ENCODE measurements at regions not wholly inside any gene's neighbourhood (a gene's known extent, or its start where the extent isn't known, plus 50 kb on each side); places are given as distances from the start of the nearest gene placed in this dataset.

DNA sequence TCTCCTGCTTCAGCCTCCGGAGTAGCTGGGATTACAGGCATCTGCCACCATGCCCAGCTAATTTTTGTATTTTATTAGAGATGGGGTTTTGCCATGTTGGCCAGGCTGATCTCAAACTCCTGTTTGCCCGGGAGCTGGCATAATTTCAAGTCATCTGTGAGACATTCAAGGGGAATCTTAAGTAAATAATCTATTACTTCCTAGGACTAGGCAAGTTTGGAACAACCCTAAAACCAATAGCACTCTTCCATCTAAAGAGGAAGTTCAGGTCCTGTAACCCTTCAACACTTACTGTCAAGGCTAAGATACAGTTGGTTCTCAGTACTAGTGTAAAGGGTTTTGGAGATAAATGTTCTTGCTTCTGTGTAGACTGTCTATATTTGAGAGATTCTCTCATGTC is 267.8 kb upstream of the IRAK1BP1 start:
- TF ChIP-seq, protein P1, sequence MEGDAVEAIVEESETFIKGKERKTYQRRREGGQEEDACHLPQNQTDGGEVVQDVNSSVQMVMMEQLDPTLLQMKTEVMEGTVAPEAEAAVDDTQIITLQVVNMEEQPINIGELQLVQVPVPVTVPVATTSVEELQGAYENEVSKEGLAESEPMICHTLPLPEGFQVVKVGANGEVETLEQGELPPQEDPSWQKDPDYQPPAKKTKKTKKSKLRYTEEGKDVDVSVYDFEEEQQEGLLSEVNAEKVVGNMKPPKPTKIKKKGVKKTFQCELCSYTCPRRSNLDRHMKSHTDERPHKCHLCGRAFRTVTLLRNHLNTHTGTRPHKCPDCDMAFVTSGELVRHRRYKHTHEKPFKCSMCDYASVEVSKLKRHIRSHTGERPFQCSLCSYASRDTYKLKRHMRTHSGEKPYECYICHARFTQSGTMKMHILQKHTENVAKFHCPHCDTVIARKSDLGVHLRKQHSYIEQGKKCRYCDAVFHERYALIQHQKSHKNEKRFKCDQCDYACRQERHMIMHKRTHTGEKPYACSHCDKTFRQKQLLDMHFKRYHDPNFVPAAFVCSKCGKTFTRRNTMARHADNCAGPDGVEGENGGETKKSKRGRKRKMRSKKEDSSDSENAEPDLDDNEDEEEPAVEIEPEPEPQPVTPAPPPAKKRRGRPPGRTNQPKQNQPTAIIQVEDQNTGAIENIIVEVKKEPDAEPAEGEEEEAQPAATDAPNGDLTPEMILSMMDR (conservative IDR thresholded peaks at IDR 0.05; ENCODE audit: low read depth, low read length), result no peak
- no peak for TF ChIP-seq POLR2A (IDR thresholded peaks at IDR 0.05; ENCODE audit: low read depth, low read length)
- no peak for TF ChIP-seq NFE2L2 (IDR thresholded peaks at IDR 0.05; ENCODE audit: low read depth, low read length)
- no peak for TF ChIP-seq BHLHE40 (IDR thresholded peaks at IDR 0.05; ENCODE audit: low read depth, low read length)
- no peak for TF ChIP-seq RFX5 (IDR thresholded peaks at IDR 0.05; ENCODE audit: low read depth, low read length)
- no peak for TF ChIP-seq MXI1 (IDR thresholded peaks at IDR 0.05; ENCODE audit: borderline replicate concordance, low read depth, low read length)
- TF ChIP-seq CEBPB (IDR thresholded peaks at IDR 0.05; ENCODE audit: low read depth, low read length), result no peak
- no peak for TF ChIP-seq SMC3 (IDR thresholded peaks at IDR 0.05; ENCODE audit: low read depth, low read length)

All from IMR-90 (cell line).